ENCODE measurements at regions not wholly inside any gene's neighbourhood (a gene's known extent, or its start where the extent isn't known, plus 50 kb on each side); places are given as distances from the start of the nearest gene placed in this dataset.

DNA sequence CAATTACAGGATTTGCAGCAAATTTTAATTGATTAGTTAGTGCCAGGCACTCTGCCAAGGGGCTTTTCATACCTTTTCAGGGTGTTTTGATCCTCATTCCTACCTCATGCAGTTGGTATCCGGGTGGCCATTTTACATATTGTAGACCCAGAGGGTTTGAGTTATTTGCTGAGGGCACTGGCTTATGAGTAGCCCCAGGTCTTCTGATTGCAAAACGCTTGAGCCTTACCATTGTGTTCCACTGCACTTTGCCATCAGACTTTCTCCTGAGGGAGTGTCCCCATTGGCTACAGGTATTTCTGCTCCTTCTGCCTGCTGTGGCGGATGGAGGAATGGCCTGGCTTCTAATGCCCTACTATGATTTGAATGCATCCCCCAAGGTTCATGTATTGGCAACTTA, 257.8 kb upstream of the CRY1 start:
- TF ChIP-seq, protein P1, sequence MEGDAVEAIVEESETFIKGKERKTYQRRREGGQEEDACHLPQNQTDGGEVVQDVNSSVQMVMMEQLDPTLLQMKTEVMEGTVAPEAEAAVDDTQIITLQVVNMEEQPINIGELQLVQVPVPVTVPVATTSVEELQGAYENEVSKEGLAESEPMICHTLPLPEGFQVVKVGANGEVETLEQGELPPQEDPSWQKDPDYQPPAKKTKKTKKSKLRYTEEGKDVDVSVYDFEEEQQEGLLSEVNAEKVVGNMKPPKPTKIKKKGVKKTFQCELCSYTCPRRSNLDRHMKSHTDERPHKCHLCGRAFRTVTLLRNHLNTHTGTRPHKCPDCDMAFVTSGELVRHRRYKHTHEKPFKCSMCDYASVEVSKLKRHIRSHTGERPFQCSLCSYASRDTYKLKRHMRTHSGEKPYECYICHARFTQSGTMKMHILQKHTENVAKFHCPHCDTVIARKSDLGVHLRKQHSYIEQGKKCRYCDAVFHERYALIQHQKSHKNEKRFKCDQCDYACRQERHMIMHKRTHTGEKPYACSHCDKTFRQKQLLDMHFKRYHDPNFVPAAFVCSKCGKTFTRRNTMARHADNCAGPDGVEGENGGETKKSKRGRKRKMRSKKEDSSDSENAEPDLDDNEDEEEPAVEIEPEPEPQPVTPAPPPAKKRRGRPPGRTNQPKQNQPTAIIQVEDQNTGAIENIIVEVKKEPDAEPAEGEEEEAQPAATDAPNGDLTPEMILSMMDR (IDR thresholded peaks at IDR 0.05), result no peak
- TF ChIP-seq POLR2A (IDR thresholded peaks at IDR 0.05), result no peak

Data from body of pancreas (tissue), 4 donors.